H9 (cell line): ENCODE measurements at regions not wholly inside any gene's neighbourhood (a gene's known extent, or its start where the extent isn't known, plus 50 kb on each side); places are given as distances from the start of the nearest gene placed in this dataset.

Experiments
- DNase-seq: peaks from one replicate; pipeline ENCODE4 v3.0.0-alpha.2; 2017
- H2AFZ ChIP-seq: one replicate; pipeline ENCODE4 v1.6.1; 2013; ENCODE audit warnings: mild to moderate bottlenecking, low read length, control low read depth, moderate library complexity
- H2AK5ac ChIP-seq: 2 replicates; pipeline ENCODE4 v1.6.1; 2013; ENCODE audit warnings: low read length, control low read depth, mixed read lengths; ENCODE audit not compliant: insufficient read length
- H2BK120ac ChIP-seq: one replicate; pipeline ENCODE4 v1.6.1; 2013; ENCODE audit warnings: low read depth, mild to moderate bottlenecking, low read length, control low read depth, inconsistent platforms; ENCODE audit not compliant: poor library complexity, severe bottlenecking
- H2BK12ac ChIP-seq: 2 replicates; pipeline ENCODE4 v1.6.1; 2013; ENCODE audit warnings: low read length, control low read depth, mixed read lengths, low read depth; ENCODE audit not compliant: insufficient read length
- H2BK15ac ChIP-seq: 2 replicates; pipeline ENCODE4 v1.6.1; 2013; ENCODE audit warnings: low read depth, low read length, control low read depth
- H2BK20ac ChIP-seq: one replicate; pipeline ENCODE4 v1.6.1; 2013; ENCODE audit warnings: low read depth, mild to moderate bottlenecking, low read length, control low read depth, inconsistent platforms; ENCODE audit not compliant: poor library complexity, severe bottlenecking
- H2BK5ac ChIP-seq: 2 replicates; pipeline ENCODE4 v1.6.1; 2013; ENCODE audit warnings: low read length, control low read depth, mixed read lengths; ENCODE audit not compliant: insufficient read length
- H3K14ac ChIP-seq: 2 replicates; pipeline ENCODE4 v1.6.1; 2013; ENCODE audit warnings: low read length, control low read depth; ENCODE audit not compliant: insufficient read depth
- H3K18ac ChIP-seq: 2 replicates; pipeline ENCODE4 v1.6.1; 2013; ENCODE audit warnings: low read depth, mild to moderate bottlenecking, mixed read lengths, low read length, control low read depth; ENCODE audit not compliant: insufficient read length
- H3K23ac ChIP-seq: 2 replicates; pipeline ENCODE4 v1.6.1; 2013; ENCODE audit warnings: low read length, control low read depth, mixed read lengths, low read depth; ENCODE audit not compliant: insufficient read length
- H3K23me2 ChIP-seq: 2 replicates; pipeline ENCODE4 v1.6.1; 2013; ENCODE audit warnings: low read depth, mild to moderate bottlenecking, mixed read lengths, low read length, control low read depth; ENCODE audit not compliant: insufficient read length, poor library complexity, severe bottlenecking
- H3K27ac ChIP-seq: 2 replicates; pipeline ENCODE4 v1.5.1; 2013; ENCODE audit warnings: low read length, control low read depth, mixed read lengths, low read depth; ENCODE audit not compliant: insufficient read length
- H3K27me3 ChIP-seq: 2 replicates; pipeline ENCODE4 v1.6.1; 2013; ENCODE audit warnings: low read length, control low read depth, inconsistent platforms; ENCODE audit not compliant: insufficient read depth
- H3K4ac ChIP-seq: 2 replicates; pipeline ENCODE4 v1.6.1; 2013; ENCODE audit warnings: low read depth, mild to moderate bottlenecking, control low read depth, inconsistent platforms, low read length, moderate library complexity
- H3K4me1 ChIP-seq: 2 replicates; pipeline ENCODE4 v1.6.1; 2013; ENCODE audit warnings: low read length, control low read depth, inconsistent platforms; ENCODE audit not compliant: insufficient read depth
- H3K4me2 ChIP-seq: 2 replicates; pipeline ENCODE4 v1.6.1; 2013; ENCODE audit warnings: low read length, control low read depth, mixed read lengths; ENCODE audit not compliant: insufficient read length, insufficient read depth
- H3K56ac ChIP-seq: 2 replicates; pipeline ENCODE4 v1.6.1; 2013; ENCODE audit warnings: low read depth, mild to moderate bottlenecking, mixed read lengths, low read length, control low read depth; ENCODE audit not compliant: insufficient read length
- H3K79me1 ChIP-seq: 2 replicates; pipeline ENCODE4 v1.6.1; 2013; ENCODE audit warnings: low read depth, mild to moderate bottlenecking, moderate library complexity, low read length, control low read depth, inconsistent platforms; ENCODE audit not compliant: insufficient read depth, poor library complexity, severe bottlenecking
- H3K79me2 ChIP-seq: 2 replicates; pipeline ENCODE4 v1.6.1; 2013; ENCODE audit warnings: low read length, control low read depth, inconsistent platforms; ENCODE audit not compliant: insufficient read depth
- H3K9ac ChIP-seq: 2 replicates; pipeline ENCODE4 v1.6.1; 2013; ENCODE audit warnings: low read length, control low read depth, mixed read lengths; ENCODE audit not compliant: insufficient read length; ENCODE audit errors: extremely low read depth
- H3K9me3 ChIP-seq: one replicate; pipeline ENCODE4 v1.6.1; 2013; ENCODE audit warnings: low read depth, low read length, inconsistent platforms; ENCODE audit not compliant: control insufficient read depth
- H3T11ph ChIP-seq: one replicate; pipeline ENCODE4 v1.6.1; 2013; ENCODE audit warnings: mild to moderate bottlenecking, low read length, control low read depth, inconsistent platforms
- H4K20me1 ChIP-seq: one replicate; pipeline ENCODE4 v1.6.1; 2013; ENCODE audit not compliant: control insufficient read depth, insufficient read length, insufficient read depth
- H4K5ac ChIP-seq: 2 replicates; pipeline ENCODE4 v1.6.1; 2013; ENCODE audit warnings: low read depth, mild to moderate bottlenecking, mixed read lengths, low read length, control low read depth; ENCODE audit not compliant: insufficient read length
- H4K8ac ChIP-seq: replicated peaks from 2 replicates; pipeline ENCODE4 v1.6.1; 2013; ENCODE audit warnings: low read length, control low read depth, mixed read lengths, low read depth; ENCODE audit not compliant: insufficient read length
- H4K91ac ChIP-seq: 2 replicates; pipeline ENCODE4 v1.6.1; 2013; ENCODE audit warnings: low read depth, mild to moderate bottlenecking, moderate library complexity, mixed read lengths, low read length, control low read depth; ENCODE audit not compliant: insufficient read length
- H3K27ac Mint-ChIP-seq, 3 experiments: 2 replicates in 2 of 3; 3 replicates in 1 of 3; pipeline ENCODE4 v1.8.0; 2020 to 2021; ENCODE audit warnings: mixed read lengths in 3 of 3, mild to moderate bottlenecking in 1 of 3, moderate library complexity in 1 of 3
- H3K27me3 Mint-ChIP-seq: 2 replicates; pipeline ENCODE4 v1.8.0; 2021; ENCODE audit warnings: low read depth, mild to moderate bottlenecking, moderate library complexity, mixed read lengths
- H3K36me3 Mint-ChIP-seq, 3 experiments: 2 replicates in 2 of 3; 3 replicates in 1 of 3; pipeline ENCODE4 v1.8.0; 2020 to 2021; ENCODE audit warnings: low read depth in 3 of 3, mixed read lengths in 3 of 3; ENCODE audit not compliant: insufficient read depth in 1 of 3
- H3K4me1 Mint-ChIP-seq, 2 experiments: 2 replicates each; pipeline ENCODE4 v1.8.0; 2020; ENCODE audit warnings: mixed read lengths in 2 of 2
- H3K4me3 Mint-ChIP-seq, 2 experiments: 2 replicates in 1 of 2; 3 replicates in 1 of 2; pipeline ENCODE4 v1.8.0; 2020 to 2021; ENCODE audit warnings: mild to moderate bottlenecking in 2 of 2, mixed read lengths in 2 of 2, moderate library complexity in 1 of 2
- H3K9me3 Mint-ChIP-seq, 2 experiments: 2 replicates in 1 of 2; 3 replicates in 1 of 2; pipeline ENCODE4 v1.8.0; 2020; ENCODE audit warnings: mild to moderate bottlenecking in 2 of 2, mixed read lengths in 2 of 2, moderate library complexity in 1 of 2
- CTCF ChIP-seq: fragments of 200-600 bp; sonication (generic); conservative IDR thresholded peaks from 3 replicates; pipeline ENCODE4 v1.8.0; 2021; ENCODE audit warnings: antibody characterized with exemption, mild to moderate bottlenecking
- WGBS: extraction: QIAGEN DNeasy Blood & Tissue Kit; methylation state at CpG from one replicate; pipeline ENCODE4 v1.1.7; 2013; ENCODE audit warnings: missing lambda C conversion rate, low lambda C conversion rate, mixed read lengths; ENCODE audit not compliant: insufficient read length; ENCODE audit errors: extremely low coverage; 5-methylcytosine and 5-hydroxymethylcytosine counted together

- Histone ChIP-seq H3K27ac (no peak overlapping the region), H4K8ac (no peak overlapping the region), H3K4ac (no peak overlapping the region), H2BK5ac (no peak overlapping the region), H3K56ac (no peak overlapping the region), H3K79me1 (no peaks in the 10 kb centered on the region), H2BK20ac (no peak overlapping the region), H3K18ac (no peak overlapping the region), H3K23ac (no peak overlapping the region), H2AFZ (no peak overlapping the region), H2BK15ac (no peak overlapping the region), H3T11ph (no peak overlapping the region), H3K79me2 (no peaks in the 10 kb centered on the region), H3K14ac (no peak overlapping the region), H2BK12ac (no peak overlapping the region), H3K27me3 (no peaks in the 10 kb centered on the region), H4K5ac (no peak overlapping the region), H3K4me1 (no peaks in the 10 kb centered on the region), H3K9ac (no peak overlapping the region), H3K23me2 (no peaks in the 10 kb centered on the region), H2BK120ac (no peak overlapping the region), H3K4me2 (no peak overlapping the region), H3K9me3 (no peaks in the 10 kb centered on the region), H4K91ac (no peak overlapping the region), H4K20me1 (no peaks in the 10 kb centered on the region), H2AK5ac (no peak overlapping the region)
- Mint-ChIP-seq H3K4me1 (no peaks in the 10 kb centered on the region; a peak in 1 of 4 replicates), H3K36me3 (peaks cover 0 to 18% (median 0%) of the 10 kb centered on the region in 3 experiments; a peak in 2 of 7 replicates), H3K27me3 (no peaks in the 10 kb centered on the region), H3K4me3 (no peak overlapping the region; a peak in 1 of 5 replicates), H3K9me3 (peaks cover 10 to 14% of the 10 kb centered on the region in 2 experiments; a peak in 4 of 5 replicates), H3K27ac (no peak overlapping the region)
- DNase-seq: no peak
- no peak for TF ChIP-seq CTCF
- WGBS: no CpG with 5 or more reads among the region's 1 CpG
Measured at GRCh38 chr1:79796434-79796833, 789.9 kb upstream of the ADGRL4 start.
